GM21717 (cell line): ENCODE measurements at regions not wholly inside any gene's neighbourhood (a gene's known extent, or its start where the extent isn't known, plus 50 kb on each side); places are given as distances from the start of the nearest gene placed in this dataset.
A peak's percentile ranks its signal among the peaks of the same experiment; 100 is the strongest.

ENCODE experiments used
- ATAC-seq: cut with Tn5 transposase; IDR thresholded peaks from one replicate; pipeline ENCODE4 v1.9.1; 2021; ENCODE audit warnings: mild to moderate bottlenecking, moderate library complexity; ENCODE audit not compliant: unreplicated experiment

DNA sequence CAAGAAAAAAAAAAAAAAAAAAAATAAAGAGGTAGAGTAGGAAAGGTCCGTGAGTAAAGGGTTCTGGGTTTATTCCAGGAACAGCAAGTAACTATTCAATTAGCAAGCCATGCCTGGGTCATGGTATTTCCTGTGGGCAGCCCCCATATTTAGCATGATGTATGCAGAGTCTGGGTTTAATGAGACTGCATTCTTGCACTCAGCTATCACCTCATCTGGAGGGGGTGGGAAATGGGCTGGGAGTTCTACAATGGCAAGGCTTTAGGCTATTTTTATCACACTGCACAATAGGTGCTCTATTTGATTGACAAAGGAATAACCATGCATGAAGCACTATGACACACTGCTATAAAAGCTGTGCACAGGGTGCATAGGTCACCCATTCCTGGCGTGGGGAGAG is 104.0 kb upstream of the CCL2 start:
- no peak for ATAC-seq

DNA sequence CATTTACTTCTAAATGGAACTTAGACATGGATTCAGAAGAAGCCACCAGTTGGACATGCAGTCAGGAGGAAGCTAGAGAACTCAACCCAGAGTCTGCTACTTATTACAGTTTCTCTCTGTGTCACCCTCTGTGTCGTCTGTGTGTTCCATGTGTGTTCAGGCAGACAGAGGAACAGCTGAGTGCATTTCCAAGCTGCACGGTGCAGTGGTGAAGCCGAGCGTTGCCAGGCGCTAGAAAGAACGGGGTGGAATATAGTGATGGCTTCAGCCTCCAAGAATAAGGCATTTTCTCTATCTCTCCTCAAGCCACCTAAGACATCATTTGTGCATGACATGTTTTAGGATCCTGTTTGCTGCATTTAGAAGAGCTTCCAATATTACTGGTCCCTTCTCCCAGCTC is 101.1 kb upstream of the CCL2 start:
- ATAC-seq = no peak

DNA sequence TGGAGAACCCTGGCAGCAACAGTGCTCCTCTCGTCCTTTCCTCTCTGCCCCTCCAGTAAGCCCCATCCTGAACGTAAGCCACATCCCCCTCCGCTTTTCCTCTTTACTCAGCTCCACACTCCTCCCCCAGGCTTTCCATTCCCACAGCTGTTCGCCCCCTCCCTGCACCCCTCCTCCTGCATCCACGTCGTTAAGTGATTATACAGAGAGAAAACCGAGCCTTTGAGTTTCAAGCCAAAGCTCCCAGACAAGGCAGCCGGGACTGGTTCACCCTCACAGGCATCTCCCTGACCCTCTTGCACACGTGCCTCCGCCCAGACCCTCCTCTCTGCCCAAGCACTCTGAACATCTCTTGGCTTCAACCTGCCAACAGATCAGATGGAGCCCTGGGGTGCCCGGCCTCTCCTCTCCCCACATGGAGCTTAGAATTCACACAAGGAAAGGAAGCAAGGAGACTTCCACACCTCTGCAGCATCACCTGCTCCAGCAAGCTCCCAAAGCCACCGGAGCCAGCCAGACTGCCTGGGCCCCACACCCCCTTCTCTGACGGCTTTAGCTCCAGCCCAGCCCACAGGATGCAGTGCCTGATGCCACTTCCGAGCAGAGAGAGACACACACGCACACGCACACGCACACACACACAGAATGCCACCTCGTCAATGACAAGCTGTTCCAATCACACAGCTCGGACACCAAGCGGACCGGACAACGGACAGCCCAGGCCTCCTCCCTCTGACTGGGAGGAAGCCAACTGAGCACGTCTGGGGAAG is 99.9 kb upstream of the CCL2 start:
- ATAC-seq = no peak

DNA sequence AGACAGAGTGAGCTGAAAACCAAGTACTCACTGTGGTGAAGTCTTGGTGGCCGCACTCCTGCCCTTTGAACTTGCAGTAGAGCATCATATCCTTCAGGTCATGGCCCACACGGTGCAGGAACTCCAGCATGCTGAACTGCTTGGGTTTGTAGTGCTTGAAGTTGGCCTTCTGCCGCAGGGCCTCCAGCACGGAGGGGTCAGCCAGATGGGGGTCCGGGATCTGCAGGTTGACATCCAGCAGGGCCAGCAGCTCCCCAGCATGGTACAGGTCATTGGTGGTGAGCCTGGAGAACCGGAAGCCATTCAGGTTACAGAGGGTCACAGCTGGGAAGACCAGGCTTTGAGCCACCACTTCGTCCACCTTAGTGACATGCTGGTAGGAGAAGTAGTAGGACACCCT is 99.1 kb upstream of the CCL2 start:
- ATAC-seq = no peak

DNA sequence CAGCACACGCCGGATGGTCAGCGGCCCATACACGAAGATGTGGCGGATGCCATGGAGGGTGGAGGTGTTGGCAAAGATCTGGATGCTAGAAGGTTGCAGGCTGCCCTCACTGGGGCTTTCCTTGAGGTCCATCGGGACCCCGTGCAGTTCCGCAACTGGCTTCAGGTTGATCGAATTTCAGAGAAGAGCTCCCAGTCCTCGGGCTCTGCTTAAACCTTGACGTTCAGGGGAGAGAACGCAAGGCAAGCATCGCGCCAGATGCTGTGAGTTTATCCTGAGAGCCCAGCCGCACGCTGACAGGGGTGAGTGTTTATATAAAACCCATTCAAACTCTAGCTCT is 98.7 kb upstream of the CCL2 start:
- no peak for ATAC-seq

DNA sequence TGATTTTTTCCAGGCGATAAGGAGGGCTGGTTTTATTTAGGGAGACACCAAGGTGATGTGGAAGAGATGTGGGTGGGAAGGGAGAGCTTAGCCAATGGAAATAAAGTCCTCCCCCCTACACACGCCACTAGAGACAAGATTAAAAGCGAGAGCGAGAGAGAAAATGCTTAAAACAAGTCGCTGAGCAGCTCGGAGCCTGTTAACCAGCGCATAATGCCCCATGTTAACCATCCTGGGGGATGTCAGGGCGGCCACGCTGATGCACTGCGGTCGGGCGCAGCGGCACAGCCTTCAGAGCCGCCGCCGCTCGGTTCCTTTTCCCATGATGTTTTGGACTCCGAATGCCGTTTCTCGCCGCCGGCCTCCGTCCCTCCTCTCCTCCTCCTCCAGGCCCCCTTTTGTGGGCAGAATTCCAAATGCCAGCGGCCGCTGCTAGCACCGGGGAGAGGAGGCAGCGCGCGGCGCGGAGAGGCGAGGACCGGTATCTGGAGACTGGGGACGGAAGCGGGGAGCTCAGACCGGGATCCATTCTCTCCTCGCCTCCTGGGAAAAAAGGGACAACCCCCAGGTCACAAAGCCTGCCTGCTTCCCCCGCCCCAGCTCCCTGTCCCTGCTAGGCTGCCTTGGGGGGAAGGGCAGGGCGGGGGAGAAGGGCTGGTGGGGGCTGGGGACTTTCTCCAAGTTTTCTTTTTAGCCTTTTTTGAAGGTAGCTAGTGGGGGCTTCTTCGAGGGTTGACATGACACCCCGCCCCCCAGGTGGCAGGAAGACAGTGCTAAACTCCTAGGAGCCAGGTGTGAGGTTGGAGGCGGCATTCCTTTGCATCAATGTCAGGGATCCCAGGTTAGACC is 98.1 kb upstream of the CCL2 start:
- ATAC-seq = no peak

DNA sequence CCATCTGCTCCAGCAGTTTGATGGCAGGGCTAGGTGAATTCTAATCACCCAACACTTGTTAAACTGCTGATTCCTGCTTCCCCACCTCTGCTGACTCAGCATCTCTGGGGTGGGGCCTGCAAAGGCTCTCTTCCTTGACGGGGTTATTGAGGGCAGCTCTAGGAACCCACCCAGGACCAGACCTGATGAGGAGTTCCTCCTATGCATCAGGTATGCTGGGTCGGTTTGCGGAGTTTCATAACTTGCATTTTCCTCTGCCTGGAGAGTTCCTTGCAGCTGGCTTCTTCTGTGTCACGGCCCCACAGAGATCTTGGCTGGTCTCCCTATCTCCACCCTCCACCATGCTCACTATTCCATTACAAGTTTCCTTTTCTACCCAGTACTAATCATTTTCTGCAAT is 93.4 kb upstream of the CCL2 start:
- no peak for ATAC-seq

DNA sequence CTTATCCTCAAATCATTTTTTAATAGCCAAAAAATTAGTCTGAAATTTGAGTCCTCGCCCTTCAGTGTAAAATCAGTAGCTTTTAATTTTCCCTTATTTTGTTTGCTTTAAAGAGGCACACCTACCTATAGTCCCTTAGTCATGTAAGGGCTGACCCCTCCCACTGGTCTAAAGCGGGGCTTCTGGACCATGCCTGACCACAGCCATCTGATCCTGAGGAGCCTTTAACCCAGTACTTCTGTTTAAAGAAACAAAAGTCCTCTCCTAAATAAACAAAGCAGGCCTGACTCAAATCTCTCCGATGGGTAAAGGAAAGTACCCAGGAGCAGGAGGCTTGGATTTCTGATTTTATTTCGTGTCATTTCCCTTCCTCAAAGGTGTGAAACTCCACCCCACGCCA is 92.0 kb upstream of the CCL2 start:
- ATAC-seq = no peak

DNA sequence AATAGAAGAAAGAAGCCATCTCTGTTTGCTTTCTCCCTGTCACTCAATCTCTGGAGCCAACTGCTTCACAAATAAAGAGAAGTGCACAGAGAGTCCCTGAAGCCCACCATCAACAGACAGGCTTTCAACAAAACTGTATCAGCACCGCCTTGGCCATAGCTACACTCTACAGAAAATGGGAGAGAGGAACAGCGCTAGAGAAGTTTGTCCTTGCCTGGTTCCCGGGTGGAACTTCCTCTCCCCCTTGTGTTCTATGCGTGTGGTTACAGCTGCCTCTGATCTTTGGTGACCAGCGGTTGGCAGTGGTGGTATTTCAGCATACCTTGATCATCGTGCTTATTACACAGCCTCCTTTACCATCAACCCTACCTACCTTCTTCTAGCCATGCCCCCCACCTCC is 91.4 kb upstream of the CCL2 start:
- no peak for ATAC-seq

DNA sequence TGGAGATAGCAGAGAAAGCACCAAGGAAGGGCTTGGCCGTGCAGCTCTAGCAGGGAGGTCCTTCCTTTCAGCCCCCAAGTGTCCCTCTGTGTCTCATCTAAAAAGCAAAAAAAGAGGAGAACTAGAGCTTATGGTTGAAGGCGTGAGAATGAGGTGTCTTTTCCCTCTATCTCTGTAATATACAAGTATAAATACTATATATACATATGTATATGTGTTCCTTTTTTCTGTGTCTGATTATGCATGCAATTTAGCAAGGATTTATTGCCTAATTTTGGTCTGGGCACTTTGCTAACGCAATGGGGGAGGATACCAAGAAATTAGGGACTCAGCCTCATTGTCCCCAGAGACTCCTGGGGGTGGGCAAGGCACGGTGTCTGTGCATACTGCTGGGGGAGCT is 90.2 kb upstream of the CCL2 start:
- ATAC-seq = no peak

DNA sequence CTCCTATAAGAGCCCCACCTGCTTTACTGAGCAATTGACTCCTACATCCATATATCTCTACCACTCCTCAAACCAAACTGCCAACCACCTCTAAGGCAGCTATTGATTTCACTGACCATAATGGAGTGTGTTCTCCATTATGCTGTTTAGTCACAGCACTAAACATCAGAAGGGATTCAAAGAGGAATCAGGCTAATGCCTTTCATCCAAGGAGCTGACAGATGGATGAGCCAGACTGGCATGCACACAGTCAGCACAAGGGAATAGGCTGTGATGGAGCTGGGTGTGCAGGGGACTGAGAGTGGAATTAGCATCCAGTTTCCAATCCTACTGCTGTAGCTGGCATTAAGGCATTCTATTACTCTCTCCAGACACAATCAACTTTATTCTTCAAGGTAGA is 88.7 kb upstream of the CCL2 start:
- ATAC-seq = no peak

DNA sequence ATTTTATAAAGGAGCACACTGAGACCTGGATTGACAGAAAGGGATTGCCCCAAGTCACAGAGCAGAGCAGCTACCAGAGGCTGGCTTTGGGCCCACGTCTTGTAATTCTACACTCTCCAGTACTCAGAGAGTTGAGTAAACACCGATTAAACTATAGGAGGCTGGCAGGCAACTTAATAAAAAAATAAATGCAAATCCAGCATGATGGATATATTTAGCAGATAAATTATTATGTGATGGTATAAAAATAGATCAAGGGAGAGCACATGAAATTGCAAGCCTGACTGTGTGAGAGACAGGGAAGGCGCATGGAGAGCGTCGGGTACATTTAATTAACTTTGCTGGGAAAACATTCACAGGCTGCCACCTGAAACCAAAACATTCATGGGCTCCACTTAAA is 87.7 kb upstream of the CCL2 start:
- no peak for ATAC-seq

DNA sequence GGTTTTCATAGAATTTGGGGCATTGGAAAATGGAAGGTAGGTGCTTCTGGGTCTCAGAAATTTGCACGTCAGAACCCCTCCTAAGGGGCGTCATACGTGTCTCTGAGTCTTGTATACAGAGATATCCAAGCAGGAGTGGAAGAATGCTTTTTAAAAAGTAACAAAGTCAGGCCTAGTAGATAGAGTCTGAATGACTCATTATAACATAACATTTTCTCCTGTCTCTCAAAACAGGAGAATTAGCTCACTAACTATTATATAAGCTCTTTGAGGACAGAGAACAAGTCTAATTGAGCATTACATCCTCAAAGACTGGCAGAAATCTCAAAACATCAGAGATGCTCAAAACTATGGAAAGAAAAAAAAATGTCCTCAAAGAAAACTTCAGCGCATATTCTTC is 86.1 kb upstream of the CCL2 start:
- no peak for ATAC-seq

DNA sequence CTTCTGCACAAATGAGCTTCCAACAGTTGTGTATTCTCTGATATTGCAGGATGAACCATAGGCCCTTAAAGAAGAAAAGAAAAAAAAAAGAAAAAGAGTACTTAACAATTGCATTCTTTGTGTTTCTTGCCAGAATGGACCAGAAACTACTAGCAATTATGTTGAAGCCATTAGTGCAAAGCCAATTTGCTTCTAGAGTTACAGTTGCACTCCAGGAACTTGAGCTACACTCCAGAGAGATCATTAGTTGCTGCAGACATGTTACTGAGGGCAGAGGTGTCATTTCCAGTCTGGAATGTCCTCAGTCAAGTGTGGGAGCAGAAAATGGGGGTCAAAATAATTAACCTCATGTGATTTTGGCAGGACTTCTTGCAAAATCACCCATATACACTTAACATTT is 85.6 kb upstream of the CCL2 start:
- no peak for ATAC-seq

DNA sequence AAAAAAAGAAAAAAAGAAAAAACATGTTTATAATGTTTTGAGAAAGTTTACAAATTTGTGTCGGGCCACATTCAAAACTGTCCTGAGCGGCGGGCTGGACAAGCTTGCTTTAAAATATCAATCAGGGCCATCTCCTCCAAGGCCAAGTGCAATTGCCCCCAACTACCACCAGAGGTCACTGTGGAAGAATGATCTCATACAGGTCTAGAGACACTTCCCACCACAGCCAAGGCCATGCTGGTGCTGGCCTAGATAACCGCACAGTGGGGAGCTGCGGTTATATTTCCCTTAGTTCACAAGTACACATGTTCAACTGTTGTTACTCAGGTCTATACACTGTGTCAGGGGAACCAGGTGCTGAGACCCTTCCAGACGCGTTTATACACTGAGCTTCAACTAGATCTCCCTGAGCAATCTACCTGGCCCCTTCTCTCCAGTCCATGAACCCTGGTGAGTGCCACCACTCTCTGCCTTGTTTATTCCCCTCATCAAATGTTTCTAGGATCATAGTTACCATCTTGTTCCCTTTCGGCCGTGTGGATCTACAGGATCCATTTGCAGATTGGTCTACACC is 83.8 kb upstream of the CCL2 start:
- peak; percentile 49 for ATAC-seq

DNA sequence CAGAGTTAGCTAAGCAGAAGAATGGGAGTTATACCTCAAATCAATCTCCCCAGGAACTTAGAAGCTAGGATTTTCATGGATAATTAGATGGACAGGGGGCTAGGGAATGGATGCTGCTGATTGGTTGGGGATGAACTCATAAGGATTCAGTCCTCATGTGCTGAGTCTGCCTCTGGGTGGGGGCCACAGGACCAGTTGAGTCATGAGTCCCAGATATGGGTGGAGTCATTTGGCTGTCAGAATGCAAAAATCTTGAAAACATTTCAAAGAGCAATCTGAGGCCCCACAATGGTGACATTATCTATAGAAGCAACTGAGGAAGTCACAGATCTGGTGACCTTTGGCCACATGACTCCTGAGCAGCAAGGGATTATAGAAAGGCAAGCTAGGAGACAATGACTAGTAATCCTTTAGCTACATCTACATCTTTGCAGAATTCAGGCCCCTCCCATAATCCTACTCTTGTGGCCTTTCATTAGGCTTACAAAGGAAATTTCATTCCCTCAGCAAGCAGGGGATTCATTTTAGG is 82.6 kb upstream of the CCL2 start:
- ATAC-seq = no peak

DNA sequence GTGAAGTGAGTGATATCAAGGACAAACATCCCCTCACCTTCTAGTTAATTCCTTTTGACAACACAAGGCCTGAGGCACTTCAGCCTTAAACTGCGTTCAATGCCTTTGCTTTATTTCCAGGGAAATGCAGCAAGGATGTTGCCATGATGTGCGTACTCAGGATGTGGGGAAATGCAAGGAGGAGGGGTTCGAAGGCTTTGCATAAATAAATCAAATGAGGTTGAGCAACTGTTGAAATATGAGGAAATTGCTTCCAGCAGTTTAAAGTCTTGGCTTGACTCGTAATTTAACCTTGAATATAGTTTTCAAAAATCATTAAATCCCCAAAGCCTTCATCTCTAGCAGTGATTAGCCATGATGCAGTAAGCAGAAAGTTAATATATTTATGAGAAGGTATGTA is 81.8 kb upstream of the CCL2 start:
- no peak for ATAC-seq

DNA sequence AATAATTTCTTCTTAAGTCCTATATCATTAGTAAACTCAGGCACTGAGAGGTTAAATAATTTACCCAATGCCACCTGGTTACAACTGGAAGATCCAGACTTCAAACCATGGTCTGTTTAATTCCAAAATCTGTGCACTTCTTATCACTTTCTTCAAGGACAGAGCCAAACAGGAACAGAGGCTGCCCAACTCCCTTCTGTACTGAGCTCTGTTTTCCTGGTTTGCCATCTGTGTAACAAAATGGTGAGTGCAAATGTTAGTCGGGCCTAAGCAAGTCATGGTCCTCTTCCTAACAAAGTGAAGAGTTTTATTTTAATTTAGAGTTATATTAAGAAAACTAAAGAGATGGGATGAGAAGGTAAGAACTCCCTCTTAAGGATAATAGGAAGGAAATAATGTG is 80.6 kb upstream of the CCL2 start:
- no peak for ATAC-seq

DNA sequence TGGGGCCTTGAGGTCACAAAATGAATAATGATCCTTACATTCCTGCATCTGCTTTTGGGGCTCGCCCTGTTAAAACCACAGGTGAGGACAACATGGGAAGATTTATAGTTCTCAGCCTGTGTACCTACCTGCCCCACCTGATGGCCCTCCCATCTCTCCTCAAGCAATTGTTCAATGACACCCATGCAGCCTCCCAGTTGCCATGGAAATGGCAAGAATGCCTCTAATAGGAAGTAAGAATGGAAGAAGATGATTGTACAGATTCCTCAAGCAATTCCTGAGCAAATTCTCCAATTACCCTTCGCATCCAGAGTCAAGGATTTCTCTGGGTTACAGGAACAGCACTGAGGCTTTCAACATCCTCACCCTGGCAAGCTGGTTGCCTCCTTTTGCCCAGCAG is 78.6 kb upstream of the CCL2 start:
- ATAC-seq = no peak

DNA sequence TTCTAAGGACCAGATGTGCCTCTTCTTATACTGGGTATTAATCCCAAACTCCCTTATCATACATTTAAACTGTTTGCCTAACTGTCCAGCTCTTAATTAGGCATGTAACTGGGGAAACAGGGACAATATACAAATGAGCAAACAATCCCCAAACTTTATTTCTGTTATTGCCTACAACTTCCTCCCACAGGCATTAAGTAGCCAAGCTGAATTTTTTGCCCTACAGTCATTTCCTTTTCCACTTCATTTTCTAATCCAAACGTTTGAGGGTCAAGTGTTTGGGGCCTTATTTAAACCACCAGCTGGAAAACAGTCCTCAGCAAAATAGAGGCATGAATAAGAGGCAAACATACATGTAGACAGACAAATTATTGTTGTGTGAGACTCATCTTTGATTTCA is 77.4 kb upstream of the CCL2 start:
- no peak for ATAC-seq

DNA sequence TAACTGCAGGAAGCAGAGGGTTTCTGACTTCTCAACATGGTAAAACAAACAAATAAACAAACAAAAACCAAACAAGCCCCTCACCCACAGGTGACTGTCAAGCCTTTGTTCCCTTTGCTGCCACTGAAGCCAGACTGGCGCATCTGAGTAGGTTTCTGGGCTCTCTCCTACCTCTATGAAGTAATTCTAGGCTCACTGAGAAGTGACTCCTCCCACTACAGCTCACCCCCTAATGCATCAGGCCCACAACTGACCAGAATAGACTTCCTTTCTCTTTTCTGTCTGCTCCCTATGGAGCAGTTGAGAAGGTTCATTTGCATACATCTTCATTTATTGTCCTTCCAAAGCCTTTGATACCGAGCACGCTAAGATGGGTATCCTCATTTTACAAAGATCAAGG is 77.0 kb upstream of the CCL2 start:
- no peak for ATAC-seq
